Endothelial cell of umbilical vein (primary cell): ENCODE measurements at regions not wholly inside any gene's neighbourhood (a gene's known extent, or its start where the extent isn't known, plus 50 kb on each side); places are given as distances from the start of the nearest gene placed in this dataset.

Experiments used
- BruUV-seq: library from RNA; stranded (reverse); fragments of 400-500 nt; replicated peaks from 2 replicates; lab custom pipeline; 2021; lab: Mats Ljungman, UMichigan
- CTCF ChIA-PET: fragments of 300-600, 350-600 bp; sonication (Branson Sonifier 250); formaldehyde crosslinking; loops from one replicate; lab custom pipeline; 2021; ENCODE audit warnings: antibody characterized with exemption, inconsistent platforms; lab: Charles Lee
- POLR2A ChIA-PET: fragments of 300-600, 350-600 bp; sonication (Branson Sonifier 250); formaldehyde crosslinking; loops from one replicate; lab custom pipeline; 2021; ENCODE audit warnings: antibody characterized with exemption, inconsistent platforms; lab: Charles Lee
- DNase-seq: peaks from one replicate; pipeline ENCODE4 v3.0.0-alpha.2; 2011; ENCODE audit warnings: low read depth, low spot score
- FAIRE-seq: peaks from 2 replicates; lab custom pipeline; 2011; peaks lifted over from hg19 to GRCh38; lab: Jason Lieb, UNC
- H2AFZ ChIP-seq: 2 replicates; pipeline ENCODE4 v1.6.0; 2012; ENCODE audit warnings: low read depth, low read length, control low read depth, inconsistent platforms
- H3K27ac ChIP-seq: 2 replicates; pipeline ENCODE4 v1.5.1; 2011; ENCODE audit warnings: low read depth, mild to moderate bottlenecking, control low read depth, low read length, moderate library complexity; ENCODE audit not compliant: insufficient read depth
- H3K27me3 ChIP-seq, 2 experiments: 2 replicates each; pipeline versions ENCODE4 v1.6.0 to v1.6.1; 2011; ENCODE audit warnings: low read length in 2 of 2, mixed read lengths in 1 of 2; ENCODE audit not compliant: control insufficient read depth in 2 of 2, insufficient read depth in 2 of 2
- H3K36me3 ChIP-seq, 2 experiments: 2 replicates in 1 of 2; 3 replicates in 1 of 2; pipeline ENCODE4 v1.5.1; 2011; ENCODE audit warnings: low read length in 2 of 2, mild to moderate bottlenecking in 1 of 2, moderate library complexity in 1 of 2; ENCODE audit not compliant: control insufficient read depth in 2 of 2, insufficient read depth in 2 of 2; ENCODE audit errors: extremely low read depth in 1 of 2
- H3K4me1 ChIP-seq: 3 replicates; pipeline ENCODE4 v1.5.1; 2011; ENCODE audit warnings: mild to moderate bottlenecking, low read length; ENCODE audit not compliant: control insufficient read depth, insufficient read depth; ENCODE audit errors: extremely low read depth
- H3K4me2 ChIP-seq: 2 replicates; pipeline ENCODE4 v1.6.1; 2011; ENCODE audit warnings: low read length, control low read depth, mixed read lengths; ENCODE audit not compliant: insufficient read depth
- H3K4me3 ChIP-seq, 3 experiments: fragments of 200-600 bp in 1 of 3; sonication (generic), shearing (Covaris generic) in 1 of 3; replicated peaks in 1 of 3; 2 replicates each; pipeline ENCODE4 v1.5.1; 2011 to 2016; ENCODE audit warnings: control low read depth in 3 of 3, low read length in 3 of 3, mild to moderate bottlenecking in 2 of 3, inconsistent platforms in 1 of 3, low read depth in 1 of 3, moderate library complexity in 1 of 3; ENCODE audit not compliant: insufficient read depth in 1 of 3
- H3K79me2 ChIP-seq: 2 replicates; pipeline ENCODE4 v1.6.0; 2012; ENCODE audit warnings: low read length, inconsistent platforms; ENCODE audit not compliant: control insufficient read depth, insufficient read depth
- H3K9ac ChIP-seq: replicated peaks from 2 replicates; pipeline ENCODE3; 2011; ENCODE audit warnings: low read length, control low read depth; ENCODE audit not compliant: insufficient read depth; ENCODE audit errors: extremely low read depth
- H3K9me1 ChIP-seq: replicated peaks from 3 replicates; pipeline ENCODE4 v1.6.0; 2011; ENCODE audit warnings: mild to moderate bottlenecking, low read length; ENCODE audit not compliant: control insufficient read depth, insufficient read depth; ENCODE audit errors: extremely low read depth
- H3K9me3 ChIP-seq: replicated peaks from 2 replicates; pipeline ENCODE4 v1.5.1; 2012; ENCODE audit warnings: low read length, inconsistent platforms; ENCODE audit not compliant: control insufficient read depth, insufficient read depth
- H4K20me1 ChIP-seq: replicated peaks from 2 replicates; pipeline ENCODE3; 2011; ENCODE audit warnings: mild to moderate bottlenecking, low read length; ENCODE audit not compliant: control insufficient read depth, insufficient read depth; ENCODE audit errors: extremely low read depth
- EZH2 ChIP-seq: IDR thresholded peaks from 2 replicates; pipeline ENCODE4 v1.6.1; 2012; ENCODE audit warnings: borderline replicate concordance, low read depth, mild to moderate bottlenecking, moderate library complexity, low read length, inconsistent platforms; ENCODE audit not compliant: severe bottlenecking
- FOS ChIP-seq: IDR thresholded peaks from 2 replicates; pipeline ENCODE4 v1.6.1; 2011; ENCODE audit warnings: mild to moderate bottlenecking, low read length, moderate library complexity, borderline replicate concordance; ENCODE audit not compliant: insufficient read depth
- GATA2 ChIP-seq: IDR thresholded peaks from 2 replicates; pipeline ENCODE4 v1.7.0; 2011; ENCODE audit warnings: low read depth, mild to moderate bottlenecking, moderate library complexity, mixed read lengths, low read length; ENCODE audit not compliant: insufficient read length, insufficient read depth
- JUN ChIP-seq: IDR thresholded peaks from 2 replicates; pipeline ENCODE4 v1.6.1; 2011; ENCODE audit warnings: borderline replicate concordance, low read depth; ENCODE audit not compliant: insufficient read length, insufficient read depth
- MYC ChIP-seq: IDR thresholded peaks from one replicate; pipeline ENCODE4 v1.6.1; 2011; ENCODE audit warnings: mild to moderate bottlenecking, low read depth, low read length
- POLR2A ChIP-seq: IDR thresholded peaks from 2 replicates; pipeline ENCODE4 v1.6.1; 2012; ENCODE audit warnings: low read depth, mild to moderate bottlenecking, control low read depth, low read length
- POLR2AphosphoS5 ChIP-seq: IDR thresholded peaks from 2 replicates; pipeline ENCODE4 v1.6.1; 2012; ENCODE audit warnings: low read depth, mild to moderate bottlenecking, control low read depth, low read length, moderate library complexity; ENCODE audit not compliant: insufficient read depth
- dilution Hi-C: fragments of 300-500 bp; cut with MboI; formaldehyde crosslinking; loops from one replicate; pipeline ENCODE4 v1.15.0; 2019; ENCODE audit warnings: low sequenced_read_pairs; ENCODE audit not compliant: extremely low pct_ligation_motif_present
- intact Hi-C: fragments of 100-400 bp; cut with micrococcal nuclease; formaldehyde crosslinking; loops from one replicate; pipeline ENCODE4 v1.10.0; 2022
- TF ChIP-seq, protein P1 (sequence below): IDR thresholded peaks from 2 replicates; pipeline ENCODE4 v1.6.1; 2011; ENCODE audit not compliant: insufficient read depth, insufficient read length
- TF ChIP-seq, protein P2 (sequence below), 2 donors: IDR thresholded peaks; 1 replicate in 1 of 2; 2 replicates in 1 of 2; pipeline ENCODE4 v1.5.1; 2011; ENCODE audit warnings: low read length in 2 of 2, mild to moderate bottlenecking in 2 of 2, moderate library complexity in 2 of 2, control low read depth in 1 of 2, inconsistent platforms in 1 of 2, low read depth in 1 of 2; ENCODE audit not compliant: insufficient read depth in 1 of 2; ENCODE audit errors: extremely low read depth in 1 of 2

DNA sequence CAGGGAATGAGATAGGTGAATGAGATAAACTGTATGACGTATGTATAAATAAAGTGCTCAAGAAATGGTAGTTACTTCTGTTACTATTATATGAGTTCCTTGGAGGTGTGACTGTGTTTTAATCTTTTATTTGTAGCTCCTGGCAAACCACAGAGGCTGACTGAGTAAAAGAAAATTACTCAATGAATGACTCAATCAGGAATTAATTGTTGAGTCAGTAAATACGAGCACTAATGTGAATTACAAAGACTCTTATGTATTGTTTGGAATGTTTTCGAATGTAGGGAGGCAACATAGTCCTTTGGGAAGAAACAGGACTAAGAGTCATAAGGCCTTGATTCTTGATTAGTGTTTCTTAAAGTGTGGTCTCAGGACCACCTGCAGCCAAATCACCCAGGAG, 51.1 kb upstream of the BLID start:
- H3K4me2 ChIP-seq, result peak overlapping the region; percentile 37
- H2AFZ ChIP-seq, result no peak overlapping the region
- intact Hi-C loops, result loop anchor here (1.0 kb wide), 3 partner anchors 9 to 22 kb away; no protein-coding TSS in a partner anchor
- no TSS peak for BruUV-seq
- H3K27me3 ChIP-seq, result no peaks in the 10 kb centered on the region
- peak; percentile 63 for FAIRE-seq
- peaks cover 0 to 10% of the 10 kb centered on the region in 2 experiments for H3K36me3 ChIP-seq
- TF ChIP-seq JUN (peak; percentile 71), EZH2 (no peak), POLR2AphosphoS5 (no peak), FOS (peak; percentile 74)
- peak overlapping the region; percentile 74 for H3K27ac ChIP-seq
- peak; percentile 83 for DNase-seq
- H3K9me1 ChIP-seq, result no peaks in the 10 kb centered on the region
- ChIA-PET CTCF (interaction anchor here (1.0 to 2.4 kb wide), 6 partner anchors 10 to 59 kb away, joined by 3 to 17 read pairs (median 5); no protein-coding TSS in a partner anchor), POLR2A (no interaction called here)
- peak overlapping the region; percentile 39 for H3K9ac ChIP-seq
- peaks cover 58% of the 10 kb centered on the region for H3K4me1 ChIP-seq
- H3K4me3 ChIP-seq, result no peak overlapping the region
- dilution Hi-C loops, result no loop called here
- H4K20me1 ChIP-seq, result no peaks in the 10 kb centered on the region
- peaks cover 97% of the 10 kb centered on the region for H3K79me2 ChIP-seq
- H3K9me3 ChIP-seq, result no peaks in the 10 kb centered on the region

DNA sequence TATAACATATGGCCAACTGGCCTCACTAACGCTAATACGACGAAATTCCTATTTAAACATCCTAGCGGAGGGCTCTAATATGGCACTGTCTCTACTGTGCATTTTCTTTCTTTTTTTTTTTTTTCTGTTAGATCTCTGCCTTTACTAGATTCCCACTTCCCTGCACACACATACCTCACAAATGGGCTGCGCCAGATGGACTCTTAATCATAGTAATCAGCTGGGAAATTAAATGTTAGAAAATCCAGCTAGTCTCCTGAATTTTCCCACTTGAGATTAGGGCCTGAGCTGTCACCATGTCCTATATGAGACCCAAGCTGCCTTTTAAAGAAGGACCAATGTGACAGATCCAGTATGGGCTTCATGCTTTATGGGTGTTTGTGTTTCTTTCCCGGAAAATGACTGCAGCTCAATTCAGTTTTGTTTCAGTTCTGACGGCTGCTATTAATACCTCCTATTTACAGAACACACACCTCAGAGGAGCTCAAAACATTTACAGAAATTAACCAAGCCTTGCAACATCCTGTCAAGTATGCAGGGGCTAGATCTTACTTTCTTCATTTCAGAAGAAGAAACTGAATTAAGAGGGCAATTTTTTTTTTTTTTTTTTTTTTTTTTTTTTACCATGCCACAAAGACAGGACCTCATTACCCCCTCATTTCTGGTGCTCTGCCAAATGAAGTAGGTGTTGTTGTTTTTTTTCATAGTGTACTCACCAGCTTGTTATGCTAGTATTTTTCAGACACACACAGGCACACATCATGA, 49.8 kb upstream of the BLID start:
- Histone ChIP-seq H3K9me1 (no peaks in the 10 kb centered on the region), H3K27ac (no peak overlapping the region), H3K79me2 (peaks cover 100% of the 10 kb centered on the region), H2AFZ (no peak overlapping the region), H3K4me3 (no peak overlapping the region), H3K36me3 (peaks cover 0 to 10% of the 10 kb centered on the region in 2 experiments), H3K9ac (no peak overlapping the region), H3K4me1 (peaks cover 69% of the 10 kb centered on the region), H3K4me2 (no peak overlapping the region), H4K20me1 (no peaks in the 10 kb centered on the region), H3K9me3 (no peaks in the 10 kb centered on the region), H3K27me3 (no peaks in the 10 kb centered on the region)
- no peak for FAIRE-seq
- intact Hi-C loops (no loop called here), dilution Hi-C loops (no loop called here)
- no TSS peak for BruUV-seq
- CTCF ChIA-PET, result interaction anchor here (0.6 to 1.5 kb wide), 4 partner anchors 10 to 47 kb away, joined by 3 to 4 read pairs (median 4); no protein-coding TSS in a partner anchor
- TF ChIP-seq POLR2A (no peak), POLR2AphosphoS5 (no peak), MYC (no peak), FOS (no peak), GATA2 (no peak), EZH2 (no peak), JUN (no peak)
- TF ChIP-seq, protein P1, sequence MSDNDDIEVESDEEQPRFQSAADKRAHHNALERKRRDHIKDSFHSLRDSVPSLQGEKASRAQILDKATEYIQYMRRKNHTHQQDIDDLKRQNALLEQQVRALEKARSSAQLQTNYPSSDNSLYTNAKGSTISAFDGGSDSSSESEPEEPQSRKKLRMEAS, result no peak
- TF ChIP-seq, protein P2, sequence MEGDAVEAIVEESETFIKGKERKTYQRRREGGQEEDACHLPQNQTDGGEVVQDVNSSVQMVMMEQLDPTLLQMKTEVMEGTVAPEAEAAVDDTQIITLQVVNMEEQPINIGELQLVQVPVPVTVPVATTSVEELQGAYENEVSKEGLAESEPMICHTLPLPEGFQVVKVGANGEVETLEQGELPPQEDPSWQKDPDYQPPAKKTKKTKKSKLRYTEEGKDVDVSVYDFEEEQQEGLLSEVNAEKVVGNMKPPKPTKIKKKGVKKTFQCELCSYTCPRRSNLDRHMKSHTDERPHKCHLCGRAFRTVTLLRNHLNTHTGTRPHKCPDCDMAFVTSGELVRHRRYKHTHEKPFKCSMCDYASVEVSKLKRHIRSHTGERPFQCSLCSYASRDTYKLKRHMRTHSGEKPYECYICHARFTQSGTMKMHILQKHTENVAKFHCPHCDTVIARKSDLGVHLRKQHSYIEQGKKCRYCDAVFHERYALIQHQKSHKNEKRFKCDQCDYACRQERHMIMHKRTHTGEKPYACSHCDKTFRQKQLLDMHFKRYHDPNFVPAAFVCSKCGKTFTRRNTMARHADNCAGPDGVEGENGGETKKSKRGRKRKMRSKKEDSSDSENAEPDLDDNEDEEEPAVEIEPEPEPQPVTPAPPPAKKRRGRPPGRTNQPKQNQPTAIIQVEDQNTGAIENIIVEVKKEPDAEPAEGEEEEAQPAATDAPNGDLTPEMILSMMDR (IDR thresholded peaks at IDR 0.05; ENCODE audit: extremely low read depth in 1 of 2, insufficient read depth in 1 of 2, low read depth in 1 of 2, low read length in 2 of 2), result no peak
- POLR2A ChIA-PET, result interaction anchor here (0.9 kb wide), 1 partner anchor 896 kb away, joined by 11 read pairs; the partner anchor contains the start of gene HSPA8
- DNase-seq, result no peak
